ENCODE measurements at regions not wholly inside any gene's neighbourhood (a gene's known extent, or its start where the extent isn't known, plus 50 kb on each side); places are given as distances from the start of the nearest gene placed in this dataset.

- Histone ChIP-seq H3K36me3 (ENCODE audit: control insufficient read depth, insufficient read depth, low read length) (no peaks in the 10 kb centered on the region), H3K4me3 (ENCODE audit: low read length) (no peak overlapping the region), H3K27me3 (ENCODE audit: control insufficient read depth, insufficient read depth, low read length) (peaks cover 3% of the 10 kb centered on the region), H3K27ac (ENCODE audit: low read length) (no peak overlapping the region), H3K4me1 (ENCODE audit: control insufficient read depth, insufficient read depth, low read length) (no peaks in the 10 kb centered on the region), H3K9me3 (replicated peaks; ENCODE audit: control insufficient read depth, low read depth, low read length) (no peaks in the 10 kb centered on the region)
- no peak for DNase-seq
- WGBS (ENCODE audit: insufficient coverage) = 77% methylated on average over 22 of the region's 23 CpGs
Observed at GRCh38 chr7:155998328-155998691, 186.0 kb upstream of the SHH start.

- 80% methylated on average over 29 of the region's 35 CpGs for WGBS (ENCODE audit: insufficient coverage)
- Histone ChIP-seq H3K36me3 (ENCODE audit: control insufficient read depth, insufficient read depth, low read length) (no peaks in the 10 kb centered on the region), H3K4me3 (ENCODE audit: low read length) (no peak overlapping the region), H3K9me3 (replicated peaks; ENCODE audit: control insufficient read depth, low read depth, low read length) (no peaks in the 10 kb centered on the region), H3K27ac (ENCODE audit: low read length) (no peak overlapping the region), H3K4me1 (ENCODE audit: control insufficient read depth, insufficient read depth, low read length) (no peaks in the 10 kb centered on the region), H3K27me3 (ENCODE audit: control insufficient read depth, insufficient read depth, low read length) (peaks cover 3% of the 10 kb centered on the region)
- no peak for DNase-seq
Observed at GRCh38 chr7:155997431-155998327, 185.4 kb upstream of the SHH start.

GRCh38 chr7:155996718-155997280, 184.5 kb upstream of the SHH start:
- Histone ChIP-seq H3K4me3 (ENCODE audit: low read length) (no peak overlapping the region), H3K4me1 (ENCODE audit: control insufficient read depth, insufficient read depth, low read length) (no peaks in the 10 kb centered on the region), H3K27me3 (ENCODE audit: control insufficient read depth, insufficient read depth, low read length) (peaks cover 3% of the 10 kb centered on the region), H3K36me3 (ENCODE audit: control insufficient read depth, insufficient read depth, low read length) (no peaks in the 10 kb centered on the region), H3K27ac (ENCODE audit: low read length) (no peak overlapping the region), H3K9me3 (replicated peaks; ENCODE audit: control insufficient read depth, low read depth, low read length) (no peaks in the 10 kb centered on the region)
- WGBS (ENCODE audit: insufficient coverage) = 66% methylated on average over 7 of the region's 12 CpGs
- no peak for DNase-seq

GRCh38 chr7:155995183-155995612, 182.9 kb upstream of the SHH start:
- no peaks in the 10 kb centered on the region for H3K9me3 ChIP-seq (replicated peaks; ENCODE audit: control insufficient read depth, low read depth, low read length)
- 84% methylated on average over 8 of the region's 11 CpGs for WGBS (ENCODE audit: insufficient coverage)
- H3K27ac ChIP-seq (ENCODE audit: low read length) = no peak overlapping the region
- peak; percentile 1 for DNase-seq
- no peak overlapping the region for H3K4me3 ChIP-seq (ENCODE audit: low read length)
- H3K36me3 ChIP-seq (ENCODE audit: control insufficient read depth, insufficient read depth, low read length) = no peaks in the 10 kb centered on the region
- H3K4me1 ChIP-seq (ENCODE audit: control insufficient read depth, insufficient read depth, low read length) = no peaks in the 10 kb centered on the region
- peaks cover 3% of the 10 kb centered on the region for H3K27me3 ChIP-seq (ENCODE audit: control insufficient read depth, insufficient read depth, low read length)

GRCh38 chr7:155994279-155994811, 182.1 kb upstream of the SHH start:
- no peak for DNase-seq
- Histone ChIP-seq H3K9me3 (replicated peaks; ENCODE audit: control insufficient read depth, low read depth, low read length) (no peaks in the 10 kb centered on the region), H3K27me3 (ENCODE audit: control insufficient read depth, insufficient read depth, low read length) (peaks cover 3% of the 10 kb centered on the region), H3K27ac (ENCODE audit: low read length) (no peak overlapping the region), H3K4me1 (ENCODE audit: control insufficient read depth, insufficient read depth, low read length) (no peaks in the 10 kb centered on the region), H3K4me3 (ENCODE audit: low read length) (no peak overlapping the region), H3K36me3 (ENCODE audit: control insufficient read depth, insufficient read depth, low read length) (no peaks in the 10 kb centered on the region)
- 58% methylated on average over 6 of the region's 6 CpGs for WGBS (ENCODE audit: insufficient coverage)

- 82% methylated on average over 23 of the region's 25 CpGs for WGBS (ENCODE audit: insufficient coverage)
- no peaks in the 10 kb centered on the region for H3K9me3 ChIP-seq (replicated peaks; ENCODE audit: control insufficient read depth, low read depth, low read length)
- no peak overlapping the region for H3K27ac ChIP-seq (ENCODE audit: low read length)
- H3K36me3 ChIP-seq (ENCODE audit: control insufficient read depth, insufficient read depth, low read length) = no peaks in the 10 kb centered on the region
- no peak overlapping the region for H3K4me3 ChIP-seq (ENCODE audit: low read length)
- H3K27me3 ChIP-seq (ENCODE audit: control insufficient read depth, insufficient read depth, low read length) = peaks cover 3% of the 10 kb centered on the region
- no peaks in the 10 kb centered on the region for H3K4me1 ChIP-seq (ENCODE audit: control insufficient read depth, insufficient read depth, low read length)
- no peak for DNase-seq
Observed at GRCh38 chr7:155993420-155994278, 181.4 kb upstream of the SHH start.

- no peak for DNase-seq
- H3K27me3 ChIP-seq (ENCODE audit: control insufficient read depth, insufficient read depth, low read length) = peaks cover 5% of the 10 kb centered on the region
- no peaks in the 10 kb centered on the region for H3K9me3 ChIP-seq (replicated peaks; ENCODE audit: control insufficient read depth, low read depth, low read length)
- no peaks in the 10 kb centered on the region for H3K4me1 ChIP-seq (ENCODE audit: control insufficient read depth, insufficient read depth, low read length)
- H3K36me3 ChIP-seq (ENCODE audit: control insufficient read depth, insufficient read depth, low read length) = no peaks in the 10 kb centered on the region
- no peak overlapping the region for H3K4me3 ChIP-seq (ENCODE audit: low read length)
- no peak overlapping the region for H3K27ac ChIP-seq (ENCODE audit: low read length)
- WGBS (ENCODE audit: insufficient coverage) = 91% methylated on average over 5 of the region's 9 CpGs
Observed at GRCh38 chr7:155992974-155993373, 180.7 kb upstream of the SHH start.

- WGBS (ENCODE audit: insufficient coverage) = 80% methylated on average over 11 of the region's 11 CpGs
- H3K9me3 ChIP-seq (replicated peaks; ENCODE audit: control insufficient read depth, low read depth, low read length) = no peaks in the 10 kb centered on the region
- H3K27ac ChIP-seq (ENCODE audit: low read length) = no peak overlapping the region
Observed at GRCh38 chr7:155992538-155992937, 180.3 kb upstream of the SHH start.

GRCh38 chr7:155992107-155992506, 179.8 kb upstream of the SHH start:
- no peak for DNase-seq
- no peaks in the 10 kb centered on the region for H3K36me3 ChIP-seq (ENCODE audit: control insufficient read depth, insufficient read depth, low read length)
- no peaks in the 10 kb centered on the region for H3K4me1 ChIP-seq (ENCODE audit: control insufficient read depth, insufficient read depth, low read length)
- H3K9me3 ChIP-seq (replicated peaks; ENCODE audit: control insufficient read depth, low read depth, low read length) = no peaks in the 10 kb centered on the region
- WGBS (ENCODE audit: insufficient coverage) = 72% methylated on average over 4 of the region's 5 CpGs
- H3K27me3 ChIP-seq (ENCODE audit: control insufficient read depth, insufficient read depth, low read length) = peaks cover 5% of the 10 kb centered on the region
- H3K27ac ChIP-seq (ENCODE audit: low read length) = no peak overlapping the region
- H3K4me3 ChIP-seq (ENCODE audit: low read length) = no peak overlapping the region

More at GRCh38 chr7:155992538-155992937, 180.3 kb upstream of the SHH start:
- Histone ChIP-seq H3K4me3 (ENCODE audit: low read length) (no peak overlapping the region), H3K36me3 (ENCODE audit: control insufficient read depth, insufficient read depth, low read length) (no peaks in the 10 kb centered on the region), H3K27me3 (ENCODE audit: control insufficient read depth, insufficient read depth, low read length) (peaks cover 5% of the 10 kb centered on the region), H3K4me1 (ENCODE audit: control insufficient read depth, insufficient read depth, low read length) (no peaks in the 10 kb centered on the region)
- no peak for DNase-seq

GRCh38 chr7:155991470-155991869, 179.2 kb upstream of the SHH start:
- H3K4me3 ChIP-seq (ENCODE audit: low read length) = no peak overlapping the region
- peaks cover 5% of the 10 kb centered on the region for H3K27me3 ChIP-seq (ENCODE audit: control insufficient read depth, insufficient read depth, low read length)
- no peak overlapping the region for H3K27ac ChIP-seq (ENCODE audit: low read length)
- no peaks in the 10 kb centered on the region for H3K36me3 ChIP-seq (ENCODE audit: control insufficient read depth, insufficient read depth, low read length)
- WGBS (ENCODE audit: insufficient coverage) = 54% methylated on average over 5 of the region's 5 CpGs
- H3K9me3 ChIP-seq (replicated peaks; ENCODE audit: control insufficient read depth, low read depth, low read length) = no peaks in the 10 kb centered on the region
- no peaks in the 10 kb centered on the region for H3K4me1 ChIP-seq (ENCODE audit: control insufficient read depth, insufficient read depth, low read length)
- no peak for DNase-seq
